Endothelial cell (in vitro differentiated cells): ENCODE measurements at regions not wholly inside any gene's neighbourhood (a gene's known extent, or its start where the extent isn't known, plus 50 kb on each side); places are given as distances from the start of the nearest gene placed in this dataset.

Experiments used
- DNase-seq: peaks from one replicate; pipeline ENCODE4 v3.0.0; 2021; ENCODE audit warnings: low spot score
- H3K27ac Mint-ChIP-seq: one replicate; pipeline ENCODE4 v1.8.0; 2021; ENCODE audit warnings: mixed read lengths, inconsistent platforms; ENCODE audit not compliant: unreplicated experiment
- H3K27me3 Mint-ChIP-seq: one replicate; pipeline ENCODE4 v1.8.0; 2021; ENCODE audit warnings: mild to moderate bottlenecking, moderate library complexity, mixed read lengths, inconsistent platforms; ENCODE audit not compliant: unreplicated experiment
- H3K36me3 Mint-ChIP-seq: one replicate; pipeline ENCODE4 v1.8.0; 2021; ENCODE audit warnings: mild to moderate bottlenecking, low read depth, mixed read lengths, inconsistent platforms; ENCODE audit not compliant: unreplicated experiment
- H3K4me1 Mint-ChIP-seq: one replicate; pipeline ENCODE4 v1.8.0; 2021; ENCODE audit warnings: mild to moderate bottlenecking, mixed read lengths, inconsistent platforms; ENCODE audit not compliant: unreplicated experiment
- H3K4me3 Mint-ChIP-seq: one replicate; pipeline ENCODE4 v1.8.0; 2021; ENCODE audit warnings: mild to moderate bottlenecking, mixed read lengths, inconsistent platforms; ENCODE audit not compliant: unreplicated experiment
- H3K9me3 Mint-ChIP-seq: one replicate; pipeline ENCODE4 v1.8.0; 2021; ENCODE audit warnings: mixed read lengths, inconsistent platforms; ENCODE audit not compliant: unreplicated experiment
- CTCF ChIP-seq: fragments of 200-600 bp; sonication (generic); IDR thresholded peaks from one replicate; pipeline ENCODE4 v1.5.0; 2021; ENCODE audit warnings: antibody characterized with exemption; ENCODE audit not compliant: unreplicated experiment

- peak; percentile 65 for DNase-seq
- Mint-ChIP-seq H3K27me3 (no peaks in the 10 kb centered on the region), H3K4me3 (no peak overlapping the region), H3K4me1 (peaks cover 7% of the 10 kb centered on the region), H3K36me3 (no peaks in the 10 kb centered on the region), H3K27ac (no peak overlapping the region), H3K9me3 (no peaks in the 10 kb centered on the region)
- peak; percentile 67 for TF ChIP-seq CTCF
Observed at GRCh38 chr4:81844717-81845116, 373.0 kb upstream of the RASGEF1B start.

GRCh38 chr4:81839347-81840042 is 367.8 kb upstream of the RASGEF1B start:
- no peak for TF ChIP-seq CTCF
- Mint-ChIP-seq H3K27ac (no peak overlapping the region), H3K27me3 (no peaks in the 10 kb centered on the region), H3K4me1 (no peaks in the 10 kb centered on the region), H3K4me3 (no peak overlapping the region), H3K36me3 (no peaks in the 10 kb centered on the region), H3K9me3 (no peaks in the 10 kb centered on the region)
- DNase-seq: no peak

- Mint-ChIP-seq H3K36me3 (no peaks in the 10 kb centered on the region), H3K27ac (no peak overlapping the region), H3K9me3 (no peaks in the 10 kb centered on the region), H3K4me3 (no peak overlapping the region), H3K4me1 (no peaks in the 10 kb centered on the region), H3K27me3 (no peaks in the 10 kb centered on the region)
- no peak for DNase-seq
- no peak for TF ChIP-seq CTCF
Observed at GRCh38 chr4:81838586-81838985, 366.9 kb upstream of the RASGEF1B start.

- no peaks in the 10 kb centered on the region for H3K36me3 Mint-ChIP-seq
- H3K27me3 Mint-ChIP-seq: no peaks in the 10 kb centered on the region
- no peaks in the 10 kb centered on the region for H3K9me3 Mint-ChIP-seq
- no peak overlapping the region for H3K27ac Mint-ChIP-seq
- H3K4me1 Mint-ChIP-seq: no peaks in the 10 kb centered on the region
- no peak for DNase-seq
- no peak overlapping the region for H3K4me3 Mint-ChIP-seq
- no peak for TF ChIP-seq CTCF
Observed at GRCh38 chr4:81836716-81837115, 365.0 kb upstream of the RASGEF1B start.

GRCh38 chr4:81833576-81833975 is 361.9 kb upstream of the RASGEF1B start:
- TF ChIP-seq CTCF: no peak
- H3K36me3 Mint-ChIP-seq: no peaks in the 10 kb centered on the region
- no peaks in the 10 kb centered on the region for H3K9me3 Mint-ChIP-seq
- no peaks in the 10 kb centered on the region for H3K27me3 Mint-ChIP-seq
- peak overlapping the region; percentile 57 for H3K27ac Mint-ChIP-seq
- H3K4me1 Mint-ChIP-seq: no peaks in the 10 kb centered on the region
- H3K4me3 Mint-ChIP-seq: no peak overlapping the region
- DNase-seq: no peak
